ENCODE measurements at regions not wholly inside any gene's neighbourhood (a gene's known extent, or its start where the extent isn't known, plus 50 kb on each side); places are given as distances from the start of the nearest gene placed in this dataset.

DNA sequence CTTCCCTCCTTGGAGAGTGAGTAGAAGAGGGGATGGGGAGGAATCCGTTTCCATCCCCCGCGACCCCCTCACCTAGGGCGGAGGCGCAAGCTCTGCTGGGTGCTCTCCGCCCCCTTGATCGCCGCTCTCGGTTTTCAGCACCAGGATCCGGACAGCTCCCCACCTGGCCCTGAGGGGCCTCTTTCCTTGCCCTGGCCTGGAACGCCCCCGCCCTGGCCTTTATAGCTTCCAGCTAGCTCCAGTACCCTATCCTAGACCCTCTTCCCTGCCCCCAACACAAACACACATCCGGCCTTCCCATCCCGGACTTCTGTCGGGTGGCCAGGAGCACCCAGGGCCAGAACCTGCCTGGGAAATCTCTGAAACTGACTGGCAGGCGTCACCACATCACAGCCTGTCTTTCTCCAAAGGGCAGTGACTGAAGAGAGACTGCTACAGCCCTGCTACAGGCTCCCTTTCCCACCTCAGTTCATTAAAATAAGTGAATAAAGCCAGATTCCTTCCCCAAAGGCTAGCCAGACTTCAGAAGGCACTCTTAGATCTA is 72.3 kb upstream of the LEP start:
- no peaks in the 10 kb centered on the region for H3K9me2 ChIP-seq (ENCODE audit: low read depth, low read length)
- no peak overlapping the region for H2AFZ ChIP-seq (ENCODE audit: low read length)
- no peaks in the 10 kb centered on the region for H3K36me3 ChIP-seq (ENCODE audit: insufficient read depth, low read length)
- H3K9ac ChIP-seq (ENCODE audit: low read length) = no peak overlapping the region
- H3K4me3 ChIP-seq (ENCODE audit: low read depth, low read length, poor library complexity, severe bottlenecking) = no peak overlapping the region
- H3F3A ChIP-seq (ENCODE audit: insufficient read depth, low read length) = no peaks in the 10 kb centered on the region
- no peaks in the 10 kb centered on the region for H3K9me3 ChIP-seq (ENCODE audit: low read length)
- no peak overlapping the region for H3K27ac ChIP-seq (ENCODE audit: low read depth, low read length, poor library complexity, severe bottlenecking)
- H3K79me2 ChIP-seq (ENCODE audit: insufficient read depth, low read length) = no peaks in the 10 kb centered on the region
- TF ChIP-seq, protein P1, sequence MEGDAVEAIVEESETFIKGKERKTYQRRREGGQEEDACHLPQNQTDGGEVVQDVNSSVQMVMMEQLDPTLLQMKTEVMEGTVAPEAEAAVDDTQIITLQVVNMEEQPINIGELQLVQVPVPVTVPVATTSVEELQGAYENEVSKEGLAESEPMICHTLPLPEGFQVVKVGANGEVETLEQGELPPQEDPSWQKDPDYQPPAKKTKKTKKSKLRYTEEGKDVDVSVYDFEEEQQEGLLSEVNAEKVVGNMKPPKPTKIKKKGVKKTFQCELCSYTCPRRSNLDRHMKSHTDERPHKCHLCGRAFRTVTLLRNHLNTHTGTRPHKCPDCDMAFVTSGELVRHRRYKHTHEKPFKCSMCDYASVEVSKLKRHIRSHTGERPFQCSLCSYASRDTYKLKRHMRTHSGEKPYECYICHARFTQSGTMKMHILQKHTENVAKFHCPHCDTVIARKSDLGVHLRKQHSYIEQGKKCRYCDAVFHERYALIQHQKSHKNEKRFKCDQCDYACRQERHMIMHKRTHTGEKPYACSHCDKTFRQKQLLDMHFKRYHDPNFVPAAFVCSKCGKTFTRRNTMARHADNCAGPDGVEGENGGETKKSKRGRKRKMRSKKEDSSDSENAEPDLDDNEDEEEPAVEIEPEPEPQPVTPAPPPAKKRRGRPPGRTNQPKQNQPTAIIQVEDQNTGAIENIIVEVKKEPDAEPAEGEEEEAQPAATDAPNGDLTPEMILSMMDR (IDR thresholded peaks at IDR 0.05; ENCODE audit: low read length) = no peak
- TF ChIP-seq EZH2 (IDR thresholded peaks at IDR 0.05; ENCODE audit: borderline replicate concordance, low read length) = no peak
- peaks cover 19% of the 10 kb centered on the region; the same call in 1 of the 2 replicates for H3K27me3 ChIP-seq (ENCODE audit: insufficient read depth, low read length)
- H3K4me1 ChIP-seq (ENCODE audit: insufficient read depth, low read length, severe bottlenecking) = peaks cover 6% of the 10 kb centered on the region
- no peak overlapping the region for H3K4me2 ChIP-seq (ENCODE audit: low read length)
- no peaks in the 10 kb centered on the region for H4K20me1 ChIP-seq (ENCODE audit: insufficient read depth, low read length)

DNA sequence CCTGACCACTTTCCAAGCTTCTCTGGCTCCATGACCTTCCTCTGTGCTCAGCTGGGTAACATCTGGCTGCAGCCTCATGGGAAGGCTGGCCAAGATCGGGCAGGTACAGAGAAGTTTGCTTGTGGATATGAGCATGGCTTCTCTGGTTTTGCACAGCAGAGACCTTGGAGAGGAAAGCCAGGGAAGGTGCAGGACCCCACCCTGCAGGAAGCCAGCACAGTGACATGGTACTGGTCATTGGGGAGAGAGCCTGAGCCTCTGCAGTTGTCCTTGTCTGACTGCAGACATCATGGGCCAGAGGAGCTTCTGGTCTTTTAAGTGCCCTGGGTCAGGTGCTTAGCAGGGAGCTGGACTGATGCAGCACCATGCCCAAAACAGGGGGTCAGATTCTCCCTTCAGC is 70.6 kb upstream of the LEP start:
- Histone ChIP-seq H3K9me2 (ENCODE audit: low read depth, low read length) (no peaks in the 10 kb centered on the region), H3K79me2 (ENCODE audit: insufficient read depth, low read length) (no peaks in the 10 kb centered on the region), H3K4me3 (ENCODE audit: low read depth, low read length, poor library complexity, severe bottlenecking) (no peak overlapping the region), H3K4me2 (ENCODE audit: low read length) (no peak overlapping the region), H3K9me3 (ENCODE audit: low read length) (no peaks in the 10 kb centered on the region), H3K27ac (ENCODE audit: low read depth, low read length, poor library complexity, severe bottlenecking) (no peak overlapping the region), H3K4me1 (ENCODE audit: insufficient read depth, low read length, severe bottlenecking) (peaks cover 6% of the 10 kb centered on the region), H3K27me3 (ENCODE audit: insufficient read depth, low read length) (peaks cover 17% of the 10 kb centered on the region; the same call in 1 of the 2 replicates), H3F3A (ENCODE audit: insufficient read depth, low read length) (no peaks in the 10 kb centered on the region), H3K9ac (ENCODE audit: low read length) (no peak overlapping the region), H3K36me3 (ENCODE audit: insufficient read depth, low read length) (no peaks in the 10 kb centered on the region), H4K20me1 (ENCODE audit: insufficient read depth, low read length) (no peaks in the 10 kb centered on the region), H2AFZ (ENCODE audit: low read length) (no peak overlapping the region)
- no peak for TF ChIP-seq EZH2 (IDR thresholded peaks at IDR 0.05; ENCODE audit: borderline replicate concordance, low read length)
- TF ChIP-seq, protein P1 (IDR thresholded peaks at IDR 0.05; ENCODE audit: low read length) = no peak

DNA sequence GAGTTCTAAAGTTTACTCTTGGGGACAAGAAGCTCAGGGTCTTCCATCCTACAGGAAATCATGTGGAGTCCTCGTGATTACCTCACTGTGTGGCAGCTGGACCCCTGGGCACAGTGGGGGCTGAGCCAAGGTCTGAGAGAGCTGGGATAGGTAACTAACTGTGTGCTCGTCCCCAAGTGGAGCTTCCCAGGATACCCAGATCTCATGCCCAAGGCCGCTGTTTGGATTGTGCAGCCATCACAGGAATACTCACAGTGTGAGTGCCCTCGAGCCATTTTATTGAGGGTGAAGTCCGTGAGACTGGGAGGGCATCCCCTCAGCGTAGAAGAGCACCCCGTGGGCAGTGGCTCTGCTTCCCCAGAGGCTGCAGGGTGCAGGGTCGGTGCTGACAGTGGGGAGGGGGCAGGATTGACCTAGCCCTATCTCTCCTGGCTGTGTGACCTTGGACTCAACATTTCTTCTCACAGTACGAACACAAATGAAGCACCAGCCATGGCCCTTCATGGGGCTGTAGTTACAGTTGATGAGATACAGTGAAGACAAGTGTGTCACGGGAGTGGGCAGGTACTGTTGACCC is 69.6 kb upstream of the LEP start:
- TF ChIP-seq EZH2 (IDR thresholded peaks at IDR 0.05; ENCODE audit: borderline replicate concordance, low read length) = no peak
- TF ChIP-seq, protein P1 (IDR thresholded peaks at IDR 0.05; ENCODE audit: low read length) = no peak
- Histone ChIP-seq H3K4me2 (ENCODE audit: low read length) (no peak overlapping the region), H3F3A (ENCODE audit: insufficient read depth, low read length) (no peaks in the 10 kb centered on the region)

More for the DNA sequence above, 69.6 kb upstream of the LEP start:
- H3K4me1 ChIP-seq (ENCODE audit: insufficient read depth, low read length, severe bottlenecking) = peaks cover 6% of the 10 kb centered on the region
- H3K9me3 ChIP-seq (ENCODE audit: low read length) = no peaks in the 10 kb centered on the region
- H3K27me3 ChIP-seq (ENCODE audit: insufficient read depth, low read length) = peaks cover 16% of the 10 kb centered on the region; the same call in 1 of the 2 replicates
- H3K27ac ChIP-seq (ENCODE audit: low read depth, low read length, poor library complexity, severe bottlenecking) = no peak overlapping the region
- no peaks in the 10 kb centered on the region for H4K20me1 ChIP-seq (ENCODE audit: insufficient read depth, low read length)
- no peaks in the 10 kb centered on the region for H3K36me3 ChIP-seq (ENCODE audit: insufficient read depth, low read length)
- no peaks in the 10 kb centered on the region for H3K79me2 ChIP-seq (ENCODE audit: insufficient read depth, low read length)
- H3K9ac ChIP-seq (ENCODE audit: low read length) = no peak overlapping the region
- H3K4me3 ChIP-seq (ENCODE audit: low read depth, low read length, poor library complexity, severe bottlenecking) = no peak overlapping the region
- no peaks in the 10 kb centered on the region for H3K9me2 ChIP-seq (ENCODE audit: low read depth, low read length)
- H2AFZ ChIP-seq (ENCODE audit: low read length) = no peak overlapping the region

Measured in OCI-LY1 (cell line).